D721Med (cell line): ENCODE measurements at regions not wholly inside any gene's neighbourhood (a gene's known extent, or its start where the extent isn't known, plus 50 kb on each side); places are given as distances from the start of the nearest gene placed in this dataset.

Experiments
- DNase-seq: peaks from one replicate; pipeline ENCODE4 v3.0.0; 2011; ENCODE audit warnings: low spot score; ENCODE audit not compliant: insufficient read length
- FAIRE-seq: peaks from 2 replicates; lab custom pipeline; 2011; peaks lifted over from hg19 to GRCh38; lab: Jason Lieb, UNC
- TF ChIP-seq, protein P1 (sequence below): IDR thresholded peaks from 2 replicates; pipeline ENCODE4 v1.5.1; 2012; ENCODE audit warnings: mild to moderate bottlenecking, control low read depth; ENCODE audit not compliant: insufficient read depth; ENCODE audit errors: missing control alignments

DNA sequence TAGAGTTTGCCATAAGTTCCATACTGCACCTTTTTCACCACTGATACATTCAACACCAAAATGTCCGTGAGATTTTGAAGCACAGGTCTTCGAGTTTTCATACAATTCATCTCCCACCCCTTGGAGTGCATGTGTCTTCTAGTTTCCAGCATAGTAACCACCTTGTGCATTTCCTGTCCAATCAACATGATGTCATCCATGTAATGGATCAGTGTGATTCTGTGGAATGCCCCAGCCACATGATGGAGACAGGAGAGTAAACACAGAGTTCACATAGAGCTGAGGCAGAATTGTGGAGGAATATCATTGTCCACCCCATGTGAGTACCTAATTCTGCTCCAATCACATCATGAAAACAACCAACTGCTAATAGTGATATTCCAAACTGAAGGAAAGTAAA lies 441.5 kb upstream of the CDH6 start:
- TF ChIP-seq, protein P1, sequence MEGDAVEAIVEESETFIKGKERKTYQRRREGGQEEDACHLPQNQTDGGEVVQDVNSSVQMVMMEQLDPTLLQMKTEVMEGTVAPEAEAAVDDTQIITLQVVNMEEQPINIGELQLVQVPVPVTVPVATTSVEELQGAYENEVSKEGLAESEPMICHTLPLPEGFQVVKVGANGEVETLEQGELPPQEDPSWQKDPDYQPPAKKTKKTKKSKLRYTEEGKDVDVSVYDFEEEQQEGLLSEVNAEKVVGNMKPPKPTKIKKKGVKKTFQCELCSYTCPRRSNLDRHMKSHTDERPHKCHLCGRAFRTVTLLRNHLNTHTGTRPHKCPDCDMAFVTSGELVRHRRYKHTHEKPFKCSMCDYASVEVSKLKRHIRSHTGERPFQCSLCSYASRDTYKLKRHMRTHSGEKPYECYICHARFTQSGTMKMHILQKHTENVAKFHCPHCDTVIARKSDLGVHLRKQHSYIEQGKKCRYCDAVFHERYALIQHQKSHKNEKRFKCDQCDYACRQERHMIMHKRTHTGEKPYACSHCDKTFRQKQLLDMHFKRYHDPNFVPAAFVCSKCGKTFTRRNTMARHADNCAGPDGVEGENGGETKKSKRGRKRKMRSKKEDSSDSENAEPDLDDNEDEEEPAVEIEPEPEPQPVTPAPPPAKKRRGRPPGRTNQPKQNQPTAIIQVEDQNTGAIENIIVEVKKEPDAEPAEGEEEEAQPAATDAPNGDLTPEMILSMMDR = no peak
- DNase-seq = no peak

DNA sequence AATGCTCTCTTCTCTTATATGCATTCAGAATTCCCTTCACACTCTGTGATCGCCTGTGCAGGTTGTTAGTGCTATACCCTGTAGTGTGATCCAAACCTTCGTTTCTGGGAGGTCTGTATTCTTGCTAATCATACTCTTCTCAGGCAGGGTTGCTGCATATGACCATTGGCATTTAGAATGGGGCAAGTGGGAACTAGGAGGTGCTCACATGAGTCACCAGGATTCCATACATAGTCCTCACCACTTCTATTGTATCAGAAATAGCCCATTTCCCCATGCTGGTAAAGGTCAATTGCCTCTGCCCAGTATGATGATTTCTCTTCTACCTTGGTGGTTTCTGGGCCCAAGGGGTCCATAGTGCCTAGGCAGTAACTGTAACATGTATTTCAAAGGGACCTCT lies 443.5 kb upstream of the CDH6 start:
- DNase-seq (no peak), FAIRE-seq (no peak)
- TF ChIP-seq, protein P1 = no peak

More for the DNA sequence above, 441.5 kb upstream of the CDH6 start:
- no peak for FAIRE-seq

DNA sequence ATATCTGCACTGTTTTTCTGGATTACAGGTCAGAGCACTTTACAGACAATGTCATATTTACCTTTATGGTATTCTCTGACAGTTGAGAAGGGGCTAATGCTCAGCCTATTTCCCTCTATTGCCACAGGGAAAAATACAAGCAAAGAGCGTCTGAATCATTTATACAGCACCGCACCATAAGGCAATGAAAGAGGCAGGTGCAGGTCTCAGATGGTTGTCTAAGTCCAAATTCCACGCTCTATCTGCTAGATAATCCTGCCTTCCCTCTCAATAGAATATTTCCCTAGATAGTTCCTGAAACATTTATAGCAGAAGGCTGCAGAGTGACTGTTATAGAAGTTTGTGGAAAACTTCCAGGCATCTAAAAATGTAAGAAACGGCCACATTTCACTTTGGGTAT lies 446.1 kb upstream of the CDH6 start:
- TF ChIP-seq, protein P1 = no peak
- FAIRE-seq (no peak), DNase-seq (no peak)

DNA sequence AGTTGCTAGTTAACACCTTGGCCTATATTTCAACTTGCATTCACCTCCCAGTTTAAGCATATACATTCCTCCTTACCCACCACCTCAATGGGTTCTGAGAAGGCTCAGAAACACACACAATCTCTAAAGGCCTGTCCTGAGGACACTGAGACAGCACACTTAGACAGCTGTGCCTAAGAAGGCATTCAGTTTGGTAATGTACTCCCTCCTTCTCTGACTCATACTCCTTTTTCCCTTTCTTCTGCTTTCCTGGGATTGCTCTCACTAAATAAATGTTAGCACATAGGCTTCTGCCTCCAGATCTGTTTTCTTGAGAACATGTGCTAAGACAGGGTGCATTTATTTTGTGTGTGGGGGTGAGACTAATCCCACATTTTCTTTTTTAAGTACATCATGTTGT lies 456.8 kb upstream of the CDH6 start:
- DNase-seq (no peak), FAIRE-seq (no peak)
- TF ChIP-seq, protein P1 = no peak

DNA sequence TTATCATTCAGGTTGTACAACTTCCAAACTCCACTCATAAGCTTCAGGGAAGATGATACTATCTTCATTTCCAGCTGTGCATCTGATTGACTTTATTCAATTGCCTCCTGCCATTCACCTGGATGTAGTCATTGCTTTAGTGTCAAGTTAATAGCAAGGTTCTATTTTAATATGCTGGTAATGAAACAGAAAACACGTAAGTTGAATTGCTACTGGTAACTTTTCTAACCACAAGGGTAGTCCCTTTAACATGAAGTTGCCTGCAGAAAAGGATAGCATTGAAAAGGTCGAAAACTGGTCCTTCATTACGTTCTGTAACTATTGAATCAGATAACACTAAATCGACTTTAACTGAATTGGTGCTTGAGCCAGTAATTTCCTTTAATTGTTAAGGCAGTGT lies 459.4 kb upstream of the CDH6 start:
- DNase-seq (no peak), FAIRE-seq (no peak)
- TF ChIP-seq, protein P1 = no peak

DNA sequence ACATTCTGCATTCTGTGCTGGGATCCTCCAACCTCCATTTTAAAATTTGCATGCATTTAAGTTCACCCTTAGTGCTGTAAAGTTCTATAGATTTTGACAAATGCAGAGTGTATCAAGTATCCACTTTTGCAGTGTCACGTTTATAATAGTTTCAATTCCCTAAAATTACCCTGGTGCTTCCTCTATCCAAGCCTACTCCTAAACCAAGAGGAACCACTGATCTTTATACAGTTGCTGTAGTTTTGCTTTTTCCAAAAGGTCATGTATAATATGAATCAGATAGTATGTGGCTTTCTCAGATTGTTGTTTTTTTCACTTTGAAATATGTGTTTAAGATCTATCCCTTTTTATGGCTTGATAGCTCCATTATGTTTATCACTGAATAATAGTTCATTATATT lies 468.4 kb upstream of the CDH6 start:
- DNase-seq (no peak), FAIRE-seq (no peak)
- TF ChIP-seq, protein P1 = no peak

DNA sequence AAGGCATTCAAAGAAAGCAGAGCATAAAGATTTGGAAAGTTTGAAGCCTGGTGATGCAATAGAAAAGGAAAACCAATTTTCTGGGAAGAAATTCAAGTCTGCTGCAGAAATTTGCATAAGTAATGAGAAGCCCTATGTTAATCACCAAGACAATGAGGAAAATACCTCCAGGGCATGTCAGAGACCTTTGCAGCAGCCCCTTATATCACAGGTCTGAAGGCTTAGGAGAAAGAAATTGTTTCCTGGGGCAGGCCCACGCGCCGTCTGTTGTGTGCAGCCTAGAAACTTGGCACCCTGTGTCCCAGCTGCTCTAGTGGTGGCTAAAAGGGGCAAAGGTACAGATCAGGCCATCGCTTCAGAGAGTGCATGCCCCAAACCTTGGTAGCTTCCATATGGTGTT lies 495.3 kb upstream of the CDH6 start:
- DNase-seq (no peak), FAIRE-seq (no peak)

More for the DNA sequence above, 495.3 kb upstream of the CDH6 start:
- TF ChIP-seq, protein P1 = no peak
